ENCODE measurements at regions not wholly inside any gene's neighbourhood (a gene's known extent, or its start where the extent isn't known, plus 50 kb on each side); places are given as distances from the start of the nearest gene placed in this dataset.

DNA sequence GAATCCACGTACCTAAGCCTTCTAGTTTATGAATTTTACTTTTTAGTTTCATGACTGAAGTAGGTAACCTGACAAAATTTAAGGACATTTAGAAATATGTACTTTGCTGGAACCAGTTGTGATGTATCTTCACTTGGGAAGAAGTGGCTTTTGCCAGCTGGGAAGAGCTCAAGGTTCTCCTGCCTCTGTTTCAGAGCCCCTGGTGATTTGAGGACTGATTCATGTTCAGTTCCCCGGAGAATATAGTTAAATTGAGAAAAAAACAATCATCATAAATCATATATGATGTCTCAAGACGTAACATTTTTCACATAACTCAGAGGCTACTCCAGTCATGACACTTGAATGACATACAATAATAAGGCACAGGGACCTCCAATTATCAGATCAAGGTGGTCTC lies 473.4 kb downstream of the EPHA3 start:
- no peaks in the 10 kb centered on the region for H3K9me3 ChIP-seq (ENCODE audit: insufficient read depth, low read depth, low read length)
- no peak overlapping the region for H3K9ac ChIP-seq (ENCODE audit: low read depth, low read length)
- 0 out of 2 replicates have a peak, but pooled peaks cover 5% of the 10 kb centered on the region for H3K4me1 ChIP-seq (ENCODE audit: insufficient read depth, low read length)
- no peaks in the 10 kb centered on the region for H3K27me3 ChIP-seq (ENCODE audit: insufficient read depth, low read length)
- H3K27ac ChIP-seq (ENCODE audit: low read depth, low read length), result no peak overlapping the region
- no peaks in the 10 kb centered on the region for H3K36me3 ChIP-seq (ENCODE audit: insufficient read depth, low read length)
- H3K4me3 ChIP-seq (ENCODE audit: low read length), result no peak overlapping the region
- 95% methylated on average over 2 of the region's 3 CpGs for WGBS

DNA sequence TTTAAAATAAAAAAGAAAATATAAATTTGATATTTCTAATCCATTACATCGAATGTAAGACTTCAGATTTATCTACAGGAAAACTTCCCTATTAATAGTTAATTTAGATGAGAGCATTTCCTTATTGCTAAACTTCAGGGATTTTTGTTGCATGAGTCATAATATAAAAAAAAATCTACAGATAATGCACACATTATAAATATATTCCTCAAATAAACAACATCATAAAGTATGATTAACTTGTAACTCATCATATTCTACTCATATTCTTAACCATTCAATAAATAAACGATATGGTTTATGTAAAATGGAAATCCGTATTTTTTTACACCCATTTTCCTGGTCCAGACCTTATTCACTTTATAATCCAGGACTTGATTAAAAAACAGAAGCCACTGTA lies 477.0 kb downstream of the EPHA3 start:
- no peak overlapping the region for H3K4me3 ChIP-seq (ENCODE audit: low read length)
- no peaks in the 10 kb centered on the region for H3K27me3 ChIP-seq (ENCODE audit: insufficient read depth, low read length)
- no peaks in the 10 kb centered on the region for H3K4me1 ChIP-seq (ENCODE audit: insufficient read depth, low read length)
- H3K9ac ChIP-seq (ENCODE audit: low read depth, low read length), result no peak overlapping the region
- 94% methylated on average over 2 of the region's 3 CpGs for WGBS
- no peaks in the 10 kb centered on the region for H3K36me3 ChIP-seq (ENCODE audit: insufficient read depth, low read length)
- H3K9me3 ChIP-seq (ENCODE audit: insufficient read depth, low read depth, low read length), result no peaks in the 10 kb centered on the region
- no peak overlapping the region for H3K27ac ChIP-seq (ENCODE audit: low read depth, low read length)

- Histone ChIP-seq H3K36me3 (ENCODE audit: insufficient read depth, low read length) (no peaks in the 10 kb centered on the region), H3K27me3 (ENCODE audit: insufficient read depth, low read length) (no peaks in the 10 kb centered on the region), H3K4me3 (ENCODE audit: low read length) (no peak overlapping the region), H3K9me3 (ENCODE audit: insufficient read depth, low read depth, low read length) (no peaks in the 10 kb centered on the region), H3K9ac (ENCODE audit: low read depth, low read length) (no peak overlapping the region), H3K4me1 (ENCODE audit: insufficient read depth, low read length) (no peaks in the 10 kb centered on the region), H3K27ac (ENCODE audit: low read depth, low read length) (no peak overlapping the region)
- WGBS, result 98% methylated on average over 2 of the region's 2 CpGs
Observed at GRCh38 chr3:89586256-89586655, 478.8 kb downstream of the EPHA3 start.

- no peaks in the 10 kb centered on the region for H3K36me3 ChIP-seq (ENCODE audit: insufficient read depth, low read length)
- H3K27me3 ChIP-seq (ENCODE audit: insufficient read depth, low read length), result no peaks in the 10 kb centered on the region
- no peak overlapping the region for H3K4me3 ChIP-seq (ENCODE audit: low read length)
- no peaks in the 10 kb centered on the region for H3K9me3 ChIP-seq (ENCODE audit: insufficient read depth, low read depth, low read length)
- no peak overlapping the region for H3K9ac ChIP-seq (ENCODE audit: low read depth, low read length)
- no peaks in the 10 kb centered on the region for H3K4me1 ChIP-seq (ENCODE audit: insufficient read depth, low read length)
- H3K27ac ChIP-seq (ENCODE audit: low read depth, low read length), result no peak overlapping the region
- 83% methylated on average over 1 of the region's 1 CpG for WGBS
Observed at GRCh38 chr3:89586676-89587075, 479.3 kb downstream of the EPHA3 start.

DNA sequence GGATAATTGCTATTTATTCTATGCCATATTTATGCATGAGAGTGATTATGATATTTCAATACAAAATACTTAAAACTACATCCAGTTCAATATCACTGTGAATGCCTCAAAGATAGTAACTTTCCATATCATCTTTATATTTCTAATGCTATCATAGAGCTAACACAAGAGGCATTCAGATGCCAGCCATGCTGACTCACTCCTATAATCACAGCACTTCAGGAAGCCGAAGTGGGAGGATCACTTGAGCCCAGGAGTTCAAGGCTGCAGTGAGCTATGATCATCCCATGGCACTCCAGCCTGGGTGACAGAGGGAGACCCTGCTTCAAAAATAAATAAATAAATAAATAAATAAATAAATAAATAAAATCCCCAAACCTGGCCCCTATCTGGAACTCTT lies 498.7 kb downstream of the EPHA3 start:
- 84% methylated on average over 1 of the region's 1 CpG for WGBS
- Histone ChIP-seq H3K4me3 (ENCODE audit: low read length) (no peak overlapping the region), H3K9ac (ENCODE audit: low read depth, low read length) (no peak overlapping the region), H3K36me3 (ENCODE audit: insufficient read depth, low read length) (no peaks in the 10 kb centered on the region), H3K4me1 (ENCODE audit: insufficient read depth, low read length) (no peaks in the 10 kb centered on the region), H3K27ac (ENCODE audit: low read depth, low read length) (no peak overlapping the region), H3K27me3 (ENCODE audit: insufficient read depth, low read length) (no peaks in the 10 kb centered on the region), H3K9me3 (ENCODE audit: insufficient read depth, low read depth, low read length) (no peaks in the 10 kb centered on the region)

DNA sequence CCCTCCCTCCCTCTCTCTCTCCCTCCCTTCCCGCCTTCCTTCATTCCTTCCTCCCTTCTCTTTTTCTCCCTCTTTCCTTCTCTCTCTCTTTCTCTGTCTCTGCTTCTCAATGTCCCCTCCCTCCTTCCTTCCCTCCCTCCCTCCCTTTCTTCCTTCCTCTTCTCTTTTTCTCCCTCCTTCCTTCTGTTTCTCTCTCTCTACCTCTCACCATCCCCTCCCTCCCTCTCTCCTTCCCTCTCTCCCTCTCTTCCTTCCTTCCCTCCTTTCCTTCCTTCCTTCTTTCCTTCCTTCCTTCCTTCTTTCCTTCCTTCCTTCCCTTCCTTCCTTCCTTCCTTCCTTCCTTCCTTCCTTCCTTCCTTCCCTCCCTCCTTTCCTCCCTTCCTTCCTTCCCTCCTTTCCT lies 504.6 kb downstream of the EPHA3 start:
- no peak overlapping the region for H3K9ac ChIP-seq (ENCODE audit: low read depth, low read length)
- WGBS, result 86% methylated on average over 1 of the region's 1 CpG
- H3K27me3 ChIP-seq (ENCODE audit: insufficient read depth, low read length), result no peaks in the 10 kb centered on the region
- H3K36me3 ChIP-seq (ENCODE audit: insufficient read depth, low read length), result no peaks in the 10 kb centered on the region
- no peak overlapping the region for H3K27ac ChIP-seq (ENCODE audit: low read depth, low read length)
- no peaks in the 10 kb centered on the region for H3K4me1 ChIP-seq (ENCODE audit: insufficient read depth, low read length)
- H3K9me3 ChIP-seq (ENCODE audit: insufficient read depth, low read depth, low read length), result no peaks in the 10 kb centered on the region
- H3K4me3 ChIP-seq (ENCODE audit: low read length), result no peak overlapping the region

DNA sequence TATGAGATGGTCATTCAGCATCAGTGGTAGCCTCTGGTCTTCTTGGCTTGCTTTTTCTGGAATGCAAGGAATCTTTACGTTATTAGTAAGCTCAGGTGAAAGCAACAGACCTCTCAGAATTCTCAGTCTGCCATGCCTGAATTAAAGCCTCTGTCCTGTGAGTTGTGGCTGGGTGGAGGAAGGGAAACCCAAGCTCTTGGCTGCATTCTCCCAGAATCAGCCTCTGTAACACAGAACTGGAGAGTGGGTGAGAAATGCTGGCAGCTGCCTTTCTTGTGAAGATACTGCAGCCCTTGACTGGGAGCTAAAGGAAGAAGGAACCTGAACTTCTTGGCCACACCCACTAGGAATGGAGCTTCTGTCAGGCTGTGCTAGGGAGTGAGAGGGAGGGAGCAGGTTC lies 505.8 kb downstream of the EPHA3 start:
- Histone ChIP-seq H3K36me3 (ENCODE audit: insufficient read depth, low read length) (no peaks in the 10 kb centered on the region), H3K9me3 (ENCODE audit: insufficient read depth, low read depth, low read length) (no peaks in the 10 kb centered on the region), H3K4me3 (ENCODE audit: low read length) (no peak overlapping the region), H3K4me1 (ENCODE audit: insufficient read depth, low read length) (no peaks in the 10 kb centered on the region), H3K9ac (ENCODE audit: low read depth, low read length) (no peak overlapping the region), H3K27me3 (ENCODE audit: insufficient read depth, low read length) (no peaks in the 10 kb centered on the region), H3K27ac (ENCODE audit: low read depth, low read length) (no peak overlapping the region)
- 72% methylated on average over 1 of the region's 1 CpG for WGBS

DNA sequence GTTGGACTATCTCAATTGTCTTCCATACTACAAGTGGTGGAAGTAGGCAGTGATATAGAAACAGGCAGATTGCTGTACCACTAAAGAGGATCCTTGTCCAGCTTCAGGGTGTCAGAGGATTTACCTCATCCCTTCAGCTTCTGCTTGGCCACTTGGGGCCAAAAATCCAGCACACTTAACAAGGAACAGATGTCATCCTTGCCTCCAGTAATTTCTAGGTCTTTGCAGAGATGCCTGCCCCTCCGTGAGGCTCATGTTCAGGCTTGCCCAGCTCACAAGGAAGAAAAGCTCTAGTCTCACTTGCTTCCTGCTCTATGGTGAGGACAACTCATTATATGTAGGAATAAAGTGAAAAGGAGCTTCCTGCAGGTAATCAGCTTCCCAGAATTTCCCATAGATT lies 510.3 kb downstream of the EPHA3 start:
- Histone ChIP-seq H3K4me1 (ENCODE audit: insufficient read depth, low read length) (no peaks in the 10 kb centered on the region), H3K27ac (ENCODE audit: low read depth, low read length) (no peak overlapping the region), H3K27me3 (ENCODE audit: insufficient read depth, low read length) (no peaks in the 10 kb centered on the region), H3K36me3 (ENCODE audit: insufficient read depth, low read length) (no peaks in the 10 kb centered on the region), H3K4me3 (ENCODE audit: low read length) (no peak overlapping the region), H3K9ac (ENCODE audit: low read depth, low read length) (no peak overlapping the region), H3K9me3 (ENCODE audit: insufficient read depth, low read depth, low read length) (no peaks in the 10 kb centered on the region)
- 86% methylated on average over 1 of the region's 1 CpG for WGBS

GRCh38 chr3:89619263-89619662 lies 511.8 kb downstream of the EPHA3 start:
- WGBS, result no CpG with 5 or more reads among the region's 1 CpG
- no peaks in the 10 kb centered on the region for H3K36me3 ChIP-seq (ENCODE audit: insufficient read depth, low read length)

GRCh38 chr3:89622063-89622700 lies 514.8 kb downstream of the EPHA3 start:
- WGBS, result 90% methylated on average over 3 of the region's 4 CpGs
- Histone ChIP-seq H3K9ac (ENCODE audit: low read depth, low read length) (no peak overlapping the region), H3K4me3 (ENCODE audit: low read length) (no peak overlapping the region), H3K9me3 (ENCODE audit: insufficient read depth, low read depth, low read length) (no peaks in the 10 kb centered on the region), H3K4me1 (ENCODE audit: insufficient read depth, low read length) (no peaks in the 10 kb centered on the region), H3K36me3 (ENCODE audit: insufficient read depth, low read length) (no peaks in the 10 kb centered on the region), H3K27ac (ENCODE audit: low read depth, low read length) (no peak overlapping the region), H3K27me3 (ENCODE audit: insufficient read depth, low read length) (no peaks in the 10 kb centered on the region)

More at GRCh38 chr3:89619263-89619662, 511.8 kb downstream of the EPHA3 start:
- H3K9me3 ChIP-seq (ENCODE audit: insufficient read depth, low read depth, low read length), result no peaks in the 10 kb centered on the region
- no peaks in the 10 kb centered on the region for H3K4me1 ChIP-seq (ENCODE audit: insufficient read depth, low read length)
- no peaks in the 10 kb centered on the region for H3K27me3 ChIP-seq (ENCODE audit: insufficient read depth, low read length)
- H3K9ac ChIP-seq (ENCODE audit: low read depth, low read length), result no peak overlapping the region
- no peak overlapping the region for H3K4me3 ChIP-seq (ENCODE audit: low read length)
- no peak overlapping the region for H3K27ac ChIP-seq (ENCODE audit: low read depth, low read length)

DNA sequence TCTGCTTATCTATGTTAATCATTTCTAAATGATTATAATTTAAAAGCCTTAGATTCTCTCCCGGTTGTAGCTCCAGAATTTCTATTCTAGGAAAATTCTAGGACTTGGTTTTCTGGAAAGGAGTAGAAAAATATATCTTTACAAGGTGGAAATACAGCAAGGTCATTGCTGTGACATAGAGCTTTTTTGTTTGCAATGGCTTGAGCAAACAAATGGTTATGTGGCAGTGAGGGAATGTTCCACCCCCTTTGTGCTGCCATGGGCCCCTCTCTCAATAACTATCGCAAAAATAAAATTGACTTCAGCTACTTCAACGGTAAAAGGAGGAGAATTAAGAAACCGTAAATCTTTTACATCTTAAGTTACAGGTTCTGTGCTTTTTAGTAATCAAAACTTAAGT lies 517.1 kb downstream of the EPHA3 start:
- no peaks in the 10 kb centered on the region for H3K9me3 ChIP-seq (ENCODE audit: insufficient read depth, low read depth, low read length)
- no peaks in the 10 kb centered on the region for H3K36me3 ChIP-seq (ENCODE audit: insufficient read depth, low read length)
- H3K27me3 ChIP-seq (ENCODE audit: insufficient read depth, low read length), result no peaks in the 10 kb centered on the region
- no peaks in the 10 kb centered on the region for H3K4me1 ChIP-seq (ENCODE audit: insufficient read depth, low read length)
- no peak overlapping the region for H3K4me3 ChIP-seq (ENCODE audit: low read length)
- no peak overlapping the region for H3K9ac ChIP-seq (ENCODE audit: low read depth, low read length)
- H3K27ac ChIP-seq (ENCODE audit: low read depth, low read length), result no peak overlapping the region
- 100% methylated on average over 3 of the region's 4 CpGs for WGBS

- 84% methylated on average over 2 of the region's 2 CpGs for WGBS
- Histone ChIP-seq H3K9ac (ENCODE audit: low read depth, low read length) (no peak overlapping the region), H3K36me3 (ENCODE audit: insufficient read depth, low read length) (no peaks in the 10 kb centered on the region), H3K4me3 (ENCODE audit: low read length) (no peak overlapping the region), H3K27ac (ENCODE audit: low read depth, low read length) (no peak overlapping the region), H3K4me1 (ENCODE audit: insufficient read depth, low read length) (no peaks in the 10 kb centered on the region), H3K9me3 (ENCODE audit: insufficient read depth, low read depth, low read length) (no peaks in the 10 kb centered on the region), H3K27me3 (ENCODE audit: insufficient read depth, low read length) (no peaks in the 10 kb centered on the region)
Observed at GRCh38 chr3:89625945-89626344, 518.5 kb downstream of the EPHA3 start.

Measured in HUES64 (cell line).